WI38 (cell line): ENCODE measurements at regions not wholly inside any gene's neighbourhood (a gene's known extent, or its start where the extent isn't known, plus 50 kb on each side); places are given as distances from the start of the nearest gene placed in this dataset.

Experiments
- H3K4me3 ChIP-seq: 2 replicates; pipeline ENCODE4 v1.5.1; 2011; ENCODE audit warnings: low read depth, mild to moderate bottlenecking, control low read depth, low read length
- TF ChIP-seq, protein P1 (sequence below): IDR thresholded peaks from 2 replicates; pipeline ENCODE4 v1.5.1; 2012; ENCODE audit warnings: low read depth, mild to moderate bottlenecking, control low read depth, low read length

DNA sequence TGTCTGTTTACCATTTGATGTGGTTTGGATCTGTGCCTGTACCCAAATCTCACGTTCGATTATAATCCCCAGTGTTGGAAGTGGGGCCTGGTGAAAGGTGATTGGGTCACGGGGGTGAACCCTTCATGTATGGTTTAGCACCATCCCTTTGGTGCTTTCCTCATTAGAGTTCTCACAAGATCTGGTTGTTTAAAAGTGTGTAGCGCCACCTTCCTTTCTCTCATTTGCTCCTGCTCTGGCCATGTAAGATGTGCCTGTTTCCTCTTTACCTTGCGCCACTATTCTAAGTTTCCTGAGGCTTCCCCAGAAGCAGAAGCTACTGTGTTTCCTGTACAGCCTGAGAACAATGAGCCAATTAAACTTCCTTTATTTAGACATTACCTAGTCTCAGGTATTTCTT lies 610.7 kb upstream of the ADGRL3 start:
- TF ChIP-seq, protein P1, sequence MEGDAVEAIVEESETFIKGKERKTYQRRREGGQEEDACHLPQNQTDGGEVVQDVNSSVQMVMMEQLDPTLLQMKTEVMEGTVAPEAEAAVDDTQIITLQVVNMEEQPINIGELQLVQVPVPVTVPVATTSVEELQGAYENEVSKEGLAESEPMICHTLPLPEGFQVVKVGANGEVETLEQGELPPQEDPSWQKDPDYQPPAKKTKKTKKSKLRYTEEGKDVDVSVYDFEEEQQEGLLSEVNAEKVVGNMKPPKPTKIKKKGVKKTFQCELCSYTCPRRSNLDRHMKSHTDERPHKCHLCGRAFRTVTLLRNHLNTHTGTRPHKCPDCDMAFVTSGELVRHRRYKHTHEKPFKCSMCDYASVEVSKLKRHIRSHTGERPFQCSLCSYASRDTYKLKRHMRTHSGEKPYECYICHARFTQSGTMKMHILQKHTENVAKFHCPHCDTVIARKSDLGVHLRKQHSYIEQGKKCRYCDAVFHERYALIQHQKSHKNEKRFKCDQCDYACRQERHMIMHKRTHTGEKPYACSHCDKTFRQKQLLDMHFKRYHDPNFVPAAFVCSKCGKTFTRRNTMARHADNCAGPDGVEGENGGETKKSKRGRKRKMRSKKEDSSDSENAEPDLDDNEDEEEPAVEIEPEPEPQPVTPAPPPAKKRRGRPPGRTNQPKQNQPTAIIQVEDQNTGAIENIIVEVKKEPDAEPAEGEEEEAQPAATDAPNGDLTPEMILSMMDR, result no peak
- no peak overlapping the region for H3K4me3 ChIP-seq

DNA sequence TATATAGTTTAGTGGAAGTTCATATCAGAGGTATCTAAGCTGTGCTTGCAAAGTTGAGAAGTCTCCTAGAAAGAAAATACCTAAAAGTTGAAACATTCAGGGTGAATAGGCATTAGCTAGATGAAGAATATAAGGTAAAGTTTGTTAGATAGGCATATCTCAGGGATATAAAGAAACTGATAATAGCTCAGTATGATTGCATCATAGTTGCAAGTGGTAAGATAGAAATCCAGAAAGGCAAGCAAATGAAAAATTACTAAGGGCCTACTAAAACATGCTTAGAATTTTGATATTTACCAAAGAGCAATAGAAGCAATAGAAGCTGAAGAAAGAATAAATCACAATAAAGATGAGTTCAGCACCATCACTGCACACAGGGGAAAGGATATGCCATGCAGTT lies 610.0 kb upstream of the ADGRL3 start:
- TF ChIP-seq, protein P1, result no peak
- H3K4me3 ChIP-seq, result no peak overlapping the region

GRCh38 chr4:60605646-60606354 lies 594.3 kb upstream of the ADGRL3 start:
- TF ChIP-seq, protein P1, result no peak

GRCh38 chr4:60611762-60612496 lies 588.2 kb upstream of the ADGRL3 start:
- H3K4me3 ChIP-seq, result no peak overlapping the region
- TF ChIP-seq, protein P1, result no peak

More at GRCh38 chr4:60605646-60606354, 594.3 kb upstream of the ADGRL3 start:
- H3K4me3 ChIP-seq, result no peak overlapping the region

- no peak overlapping the region for H3K4me3 ChIP-seq
- TF ChIP-seq, protein P1, result no peak
Observed at GRCh38 chr4:60617731-60618130, 582.4 kb upstream of the ADGRL3 start.

GRCh38 chr4:60619531-60620305 lies 580.4 kb upstream of the ADGRL3 start:
- TF ChIP-seq, protein P1, result no peak
- no peak overlapping the region for H3K4me3 ChIP-seq
